ENCODE measurements at regions not wholly inside any gene's neighbourhood (a gene's known extent, or its start where the extent isn't known, plus 50 kb on each side); places are given as distances from the start of the nearest gene placed in this dataset.
"Not testable (repeated sequence)": the region's sequence is repeated elsewhere in the genome, so short reads cannot be mapped to it uniquely, and the experiment has no call there.

DNA sequence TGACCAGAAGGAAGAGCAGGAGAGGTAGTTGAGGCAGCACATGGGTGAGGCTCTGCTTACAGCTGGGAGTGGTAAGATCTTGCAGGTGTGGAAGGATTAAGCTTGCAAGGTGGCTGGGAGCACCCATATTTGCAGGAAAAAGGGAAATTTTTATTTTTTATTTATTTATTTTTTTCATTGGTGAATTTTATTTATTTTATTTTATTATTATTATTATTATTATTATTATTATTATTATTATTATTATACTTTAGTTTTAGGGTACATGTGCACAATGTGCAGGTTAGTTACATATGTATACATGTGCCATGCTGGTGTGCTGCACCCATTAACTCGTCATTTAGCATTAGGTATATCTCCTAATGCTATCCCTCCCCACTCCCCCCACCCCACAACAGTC, 297.4 kb upstream of the BOD1L1 start:
- H3K36me3 Mint-ChIP-seq (ENCODE audit: low read depth); intact Hi-C loops (cut with micrococcal nuclease); H3K27ac Mint-ChIP-seq; H3K27me3 Mint-ChIP-seq; H3K4me3 Mint-ChIP-seq; H3K9me3 Mint-ChIP-seq: not testable (repeated sequence)
- peaks cover 13% of the 10 kb centered on the region for H3K4me1 Mint-ChIP-seq (ENCODE audit: low read depth)

DNA sequence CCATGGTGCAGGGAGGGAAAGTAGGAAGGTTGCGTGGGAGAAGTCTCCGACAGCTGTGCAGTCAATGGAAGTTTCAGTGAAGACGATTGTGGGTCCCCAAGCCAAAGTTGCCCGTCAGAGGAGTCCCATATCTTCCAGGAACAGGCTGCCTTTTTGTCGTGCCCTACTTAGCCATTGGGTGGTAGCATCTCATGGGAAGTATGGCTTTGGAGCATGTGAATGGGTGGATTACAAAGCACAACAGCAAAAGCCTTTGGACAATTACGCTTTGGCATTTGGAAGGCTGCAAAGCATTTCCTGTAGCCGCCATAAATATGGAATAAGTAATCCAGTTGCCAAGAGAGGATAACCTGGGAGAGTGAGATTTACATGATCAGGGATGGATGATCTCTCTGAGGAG, 300.7 kb upstream of the BOD1L1 start:
- no peaks in the 10 kb centered on the region for H3K36me3 Mint-ChIP-seq (ENCODE audit: low read depth)
- H3K4me1 Mint-ChIP-seq (ENCODE audit: low read depth): no peaks in the 10 kb centered on the region
- H3K9me3 Mint-ChIP-seq: peaks cover 8% of the 10 kb centered on the region
- no peak overlapping the region for H3K27ac Mint-ChIP-seq
- intact Hi-C loops (cut with micrococcal nuclease): no loop called here
- H3K27me3 Mint-ChIP-seq: peaks cover 6% of the 10 kb centered on the region
- no peak overlapping the region for H3K4me3 Mint-ChIP-seq

DNA sequence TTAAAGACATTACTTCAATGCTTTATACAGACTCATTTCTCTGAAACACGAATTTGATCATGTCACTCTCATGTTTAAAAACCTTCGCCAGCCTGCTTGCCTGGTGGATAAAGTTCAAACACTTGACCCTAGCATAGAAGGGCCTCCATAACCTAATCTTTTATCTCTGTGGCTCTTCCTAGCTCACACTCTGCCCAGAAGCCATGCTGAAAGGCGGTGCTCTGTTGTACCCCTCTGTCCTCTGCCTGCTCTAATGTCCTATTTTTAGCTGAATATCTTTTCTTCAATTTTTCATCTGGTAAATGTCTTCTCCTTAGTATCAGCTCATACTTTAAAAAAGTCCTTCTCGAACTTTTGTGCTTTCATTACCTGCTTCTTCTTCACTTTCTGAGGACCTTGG, 302.6 kb upstream of the BOD1L1 start:
- Mint-ChIP-seq H3K4me3 (no peak overlapping the region), H3K27ac (no peak overlapping the region), H3K9me3 (peaks cover 8% of the 10 kb centered on the region), H3K27me3 (peaks cover 4% of the 10 kb centered on the region), H3K36me3 (ENCODE audit: low read depth) (no peaks in the 10 kb centered on the region), H3K4me1 (ENCODE audit: low read depth) (no peaks in the 10 kb centered on the region)
- intact Hi-C loops (cut with micrococcal nuclease): no loop called here

DNA sequence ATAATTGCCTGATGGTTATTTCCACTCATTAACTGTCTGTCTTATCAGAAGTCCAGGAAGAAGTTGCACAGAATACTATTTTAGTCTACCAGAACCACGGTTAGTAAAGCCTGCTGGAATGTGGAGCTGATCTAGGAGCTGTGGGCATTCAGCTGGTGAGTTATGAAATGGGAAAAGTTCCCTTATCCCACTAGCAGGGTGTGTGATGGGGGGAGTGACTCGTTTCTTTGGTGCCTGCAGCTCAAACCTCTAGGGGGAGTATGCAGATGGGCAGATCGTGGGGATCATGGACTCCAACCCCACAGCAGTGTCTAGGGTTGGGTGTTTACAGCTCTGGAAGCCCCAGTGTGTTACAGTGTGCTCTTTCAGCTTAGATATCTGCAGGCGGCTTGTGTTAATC, 305.7 kb upstream of the BOD1L1 start:
- Mint-ChIP-seq H3K9me3 (peaks cover 8% of the 10 kb centered on the region), H3K4me3 (no peak overlapping the region), H3K27ac (no peak overlapping the region), H3K27me3 (peaks cover 4% of the 10 kb centered on the region), H3K36me3 (ENCODE audit: low read depth) (no peaks in the 10 kb centered on the region), H3K4me1 (ENCODE audit: low read depth) (no peaks in the 10 kb centered on the region)
- intact Hi-C loops (cut with micrococcal nuclease): no loop called here

DNA sequence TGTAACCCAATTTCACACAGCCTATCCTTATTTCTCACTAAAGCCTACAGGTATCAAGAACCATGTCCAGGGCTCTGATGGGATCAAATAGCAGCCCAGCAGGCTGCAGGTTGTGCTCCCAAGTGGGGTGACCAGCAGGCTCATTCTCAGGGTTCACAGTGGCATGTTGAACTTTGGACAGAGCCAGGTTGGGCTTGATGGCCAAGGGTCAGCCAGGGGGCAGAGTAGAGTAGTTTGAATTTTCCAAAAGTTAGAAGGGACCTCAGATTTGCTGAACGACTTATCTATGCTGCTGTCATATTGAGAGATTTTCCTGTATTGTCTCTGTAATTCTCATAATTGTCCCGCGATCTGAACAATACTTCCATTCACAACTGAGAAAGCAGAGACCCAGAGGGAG, 310.8 kb upstream of the BOD1L1 start:
- no peak overlapping the region for H3K27ac Mint-ChIP-seq
- no peaks in the 10 kb centered on the region for H3K27me3 Mint-ChIP-seq
- no peaks in the 10 kb centered on the region for H3K4me1 Mint-ChIP-seq (ENCODE audit: low read depth)
- H3K9me3 Mint-ChIP-seq: no peaks in the 10 kb centered on the region
- intact Hi-C loops (cut with micrococcal nuclease): no loop called here
- H3K4me3 Mint-ChIP-seq: no peak overlapping the region
- no peaks in the 10 kb centered on the region for H3K36me3 Mint-ChIP-seq (ENCODE audit: low read depth)

DNA sequence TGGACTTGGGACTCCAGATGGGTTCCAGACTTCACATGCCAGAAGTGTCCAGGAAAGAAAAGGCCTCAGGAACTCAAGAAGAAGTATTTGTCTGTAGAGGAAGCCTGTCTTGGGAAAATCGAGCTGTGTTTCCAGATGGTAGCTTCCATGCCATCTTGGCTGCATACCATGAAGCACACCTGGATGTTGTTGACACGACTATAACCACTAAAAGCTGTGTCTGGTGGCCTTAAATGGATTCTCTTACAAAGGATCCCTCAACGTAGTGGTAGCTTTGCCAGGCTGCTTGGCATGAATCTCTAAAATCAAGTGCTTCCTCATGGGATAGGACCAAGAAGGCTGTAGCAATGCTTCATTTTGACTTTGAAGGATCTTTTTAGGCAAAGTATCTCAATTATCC, 313.4 kb upstream of the BOD1L1 start:
- intact Hi-C loops (cut with micrococcal nuclease): no loop called here
- no peak overlapping the region for H3K27ac Mint-ChIP-seq

DNA sequence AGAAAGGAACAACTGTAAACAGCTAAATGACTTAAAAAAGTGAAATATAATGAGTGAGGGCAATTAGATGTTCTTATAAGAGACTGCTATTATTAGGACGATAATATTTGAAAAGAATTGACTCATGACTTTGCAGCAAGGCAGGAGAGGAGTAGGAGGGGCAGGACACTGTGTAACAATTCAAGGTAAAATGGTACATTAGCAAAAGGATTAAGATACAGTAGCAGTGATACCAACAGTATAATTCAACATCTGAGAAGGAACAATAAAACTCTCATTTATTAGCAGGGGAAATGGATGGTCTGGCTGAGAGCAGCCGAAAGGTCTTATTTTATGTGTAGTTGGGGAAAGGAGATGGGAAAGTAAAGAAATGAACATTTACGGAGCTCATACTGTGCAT, 315.5 kb upstream of the BOD1L1 start:
- Mint-ChIP-seq H3K27me3 (no peaks in the 10 kb centered on the region), H3K27ac (no peak overlapping the region), H3K4me1 (ENCODE audit: low read depth) (no peaks in the 10 kb centered on the region), H3K36me3 (ENCODE audit: low read depth) (no peaks in the 10 kb centered on the region), H3K9me3 (no peaks in the 10 kb centered on the region), H3K4me3 (no peak overlapping the region)
- intact Hi-C loops (cut with micrococcal nuclease): no loop called here

More for the DNA sequence above, 313.4 kb upstream of the BOD1L1 start:
- H3K4me3 Mint-ChIP-seq: no peak overlapping the region
- H3K4me1 Mint-ChIP-seq (ENCODE audit: low read depth): no peaks in the 10 kb centered on the region
- no peaks in the 10 kb centered on the region for H3K9me3 Mint-ChIP-seq
- H3K36me3 Mint-ChIP-seq (ENCODE audit: low read depth): no peaks in the 10 kb centered on the region
- no peaks in the 10 kb centered on the region for H3K27me3 Mint-ChIP-seq

DNA sequence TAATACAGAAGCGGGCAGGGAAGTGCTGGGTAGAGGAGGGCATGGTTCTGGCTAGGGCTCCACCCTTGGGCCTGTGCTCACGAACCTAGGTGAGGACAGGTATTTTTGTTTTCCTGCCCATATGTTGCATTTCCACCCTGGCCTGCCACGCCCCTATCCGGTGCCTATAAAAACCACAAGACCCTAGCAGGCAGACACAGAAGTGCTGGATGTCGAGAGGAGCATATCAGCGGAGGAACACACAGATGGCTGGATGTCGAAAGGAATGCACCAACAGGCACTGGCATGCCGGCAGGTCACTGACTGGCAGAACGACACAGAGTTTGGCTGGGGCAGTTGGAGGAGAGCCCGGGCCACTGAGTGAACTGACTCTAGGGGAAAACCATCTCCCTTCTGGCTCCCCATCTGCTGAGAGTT, 316.6 kb upstream of the BOD1L1 start:
- Mint-ChIP-seq H3K27me3 (no peaks in the 10 kb centered on the region), H3K4me3 (no peak overlapping the region), H3K36me3 (ENCODE audit: low read depth) (no peaks in the 10 kb centered on the region), H3K27ac (no peak overlapping the region), H3K9me3 (no peaks in the 10 kb centered on the region), H3K4me1 (ENCODE audit: low read depth) (no peaks in the 10 kb centered on the region)
- intact Hi-C loops (cut with micrococcal nuclease): no loop called here

DNA sequence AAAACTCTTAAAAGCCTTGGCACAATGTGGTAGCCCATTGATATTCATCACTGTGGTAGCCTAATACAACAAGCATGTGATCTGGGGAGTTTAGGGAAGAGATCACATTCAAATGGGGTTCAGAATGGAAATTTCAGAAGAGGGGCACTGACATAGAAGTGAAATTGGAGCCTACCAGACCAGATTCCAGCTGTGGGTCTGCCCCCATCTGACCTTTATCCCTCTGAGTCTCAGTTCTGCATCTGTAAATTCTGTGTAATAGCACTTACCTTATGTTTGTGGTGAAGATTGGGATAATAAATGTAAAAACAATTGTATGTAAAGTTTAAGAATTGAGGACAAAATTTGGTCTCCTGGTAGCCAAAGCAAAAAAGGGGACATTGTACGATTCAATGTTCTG, 320.4 kb upstream of the BOD1L1 start:
- intact Hi-C loops (cut with micrococcal nuclease): no loop called here
- Mint-ChIP-seq H3K4me3 (no peak overlapping the region), H3K9me3 (no peaks in the 10 kb centered on the region), H3K27me3 (no peaks in the 10 kb centered on the region), H3K4me1 (ENCODE audit: low read depth) (no peaks in the 10 kb centered on the region), H3K27ac (no peak overlapping the region), H3K36me3 (ENCODE audit: low read depth) (no peaks in the 10 kb centered on the region)

DNA sequence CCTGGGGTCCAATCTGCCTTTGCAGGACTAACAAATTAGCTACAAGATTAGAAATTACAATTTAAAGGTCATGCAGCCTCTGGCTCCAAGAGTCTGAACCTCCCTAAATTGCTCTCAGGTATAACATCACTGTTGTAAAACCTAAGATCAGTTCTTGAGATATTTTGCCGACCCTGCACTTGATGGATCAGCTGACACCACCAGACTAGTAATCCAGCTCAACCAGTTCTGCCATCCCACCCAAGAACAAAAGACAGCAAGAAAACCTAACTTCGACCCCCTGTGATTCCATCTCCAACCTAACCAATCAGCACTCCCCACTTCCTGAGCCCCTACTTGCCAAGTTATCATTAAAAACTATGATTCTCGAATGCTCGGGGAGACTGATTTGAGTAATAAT, 323.0 kb upstream of the BOD1L1 start:
- intact Hi-C loops (cut with micrococcal nuclease): no loop called here
- H3K9me3 Mint-ChIP-seq: no peaks in the 10 kb centered on the region
- no peak overlapping the region for H3K27ac Mint-ChIP-seq
- H3K4me1 Mint-ChIP-seq (ENCODE audit: low read depth): no peaks in the 10 kb centered on the region
- H3K27me3 Mint-ChIP-seq: no peaks in the 10 kb centered on the region
- H3K36me3 Mint-ChIP-seq (ENCODE audit: low read depth): no peaks in the 10 kb centered on the region
- H3K4me3 Mint-ChIP-seq: no peak overlapping the region

DNA sequence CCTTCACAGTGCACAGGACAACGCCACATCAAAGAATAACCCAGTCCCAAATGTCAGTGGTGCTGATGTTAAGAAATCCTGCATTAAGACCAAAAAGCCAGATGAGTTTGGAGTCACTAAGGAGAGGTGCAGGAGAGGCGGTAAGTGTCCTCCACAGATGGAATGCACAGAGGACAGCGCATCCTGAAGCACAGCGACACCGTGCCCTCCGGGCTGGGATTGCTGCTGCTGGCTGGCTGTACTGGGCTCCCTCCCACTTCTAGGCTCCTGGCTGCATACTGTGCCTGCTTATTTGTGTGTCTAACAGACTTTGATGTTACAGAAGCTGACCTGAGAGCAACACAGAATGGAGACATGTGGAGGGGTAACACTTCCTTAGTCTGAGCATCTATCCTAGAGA, 325.6 kb upstream of the BOD1L1 start:
- no peak overlapping the region for H3K4me3 Mint-ChIP-seq
- no peaks in the 10 kb centered on the region for H3K27me3 Mint-ChIP-seq
- peaks cover 8% of the 10 kb centered on the region for H3K4me1 Mint-ChIP-seq (ENCODE audit: low read depth)
- H3K27ac Mint-ChIP-seq: no peak overlapping the region
- H3K36me3 Mint-ChIP-seq (ENCODE audit: low read depth): no peaks in the 10 kb centered on the region
- no peaks in the 10 kb centered on the region for H3K9me3 Mint-ChIP-seq
- intact Hi-C loops (cut with micrococcal nuclease): no loop called here

DNA sequence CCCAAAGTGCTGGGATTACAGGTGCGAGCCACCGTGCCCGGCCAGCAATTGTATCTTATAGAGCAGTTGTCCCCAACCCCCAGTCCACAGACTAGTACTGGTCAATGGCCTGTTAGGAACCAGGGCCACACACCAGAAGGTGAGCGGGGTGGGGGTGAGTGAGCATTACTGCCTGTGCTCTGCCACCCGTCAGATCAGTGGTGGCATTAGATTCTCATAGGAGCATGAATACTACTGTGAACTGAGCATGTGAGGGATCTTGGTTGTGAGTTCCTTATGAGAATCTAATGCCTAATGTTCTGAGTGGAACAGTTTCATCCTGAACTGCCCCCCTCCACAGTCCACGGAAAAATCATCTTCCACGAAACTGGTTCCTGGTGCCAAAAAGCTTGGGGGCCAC, 328.0 kb upstream of the BOD1L1 start:
- no peaks in the 10 kb centered on the region for H3K36me3 Mint-ChIP-seq (ENCODE audit: low read depth)
- H3K27ac Mint-ChIP-seq: no peak overlapping the region

DNA sequence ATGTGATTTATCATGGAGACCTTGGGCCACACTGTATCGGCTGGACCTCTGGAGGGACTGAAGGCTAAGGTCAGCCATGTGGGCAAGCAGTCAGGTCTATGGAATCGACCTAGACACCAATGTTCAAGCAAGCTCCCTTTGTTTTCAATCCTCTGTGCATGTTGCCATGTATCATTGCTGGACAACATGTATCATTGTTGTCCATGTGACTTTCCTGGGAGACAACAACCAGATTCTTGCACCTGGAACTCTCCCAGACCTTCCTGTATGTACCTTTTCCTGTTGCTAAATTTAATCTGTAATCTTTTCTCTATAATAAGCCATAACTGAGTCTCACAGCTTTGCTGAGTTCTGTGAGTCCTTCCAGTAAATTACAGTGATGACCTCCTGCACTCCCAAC, 329.4 kb upstream of the BOD1L1 start:
- Mint-ChIP-seq H3K36me3 (ENCODE audit: low read depth) (no peaks in the 10 kb centered on the region), H3K27me3 (no peaks in the 10 kb centered on the region), H3K4me3 (no peak overlapping the region), H3K9me3 (no peaks in the 10 kb centered on the region), H3K27ac (no peak overlapping the region), H3K4me1 (ENCODE audit: low read depth) (peaks cover 29% of the 10 kb centered on the region)
- intact Hi-C loops (cut with micrococcal nuclease): no loop called here

More for the DNA sequence above, 328.0 kb upstream of the BOD1L1 start:
- Mint-ChIP-seq H3K4me1 (ENCODE audit: low read depth) (peaks cover 29% of the 10 kb centered on the region), H3K4me3 (no peak overlapping the region), H3K27me3 (no peaks in the 10 kb centered on the region), H3K9me3 (no peaks in the 10 kb centered on the region)
- intact Hi-C loops (cut with micrococcal nuclease): no loop called here

DNA sequence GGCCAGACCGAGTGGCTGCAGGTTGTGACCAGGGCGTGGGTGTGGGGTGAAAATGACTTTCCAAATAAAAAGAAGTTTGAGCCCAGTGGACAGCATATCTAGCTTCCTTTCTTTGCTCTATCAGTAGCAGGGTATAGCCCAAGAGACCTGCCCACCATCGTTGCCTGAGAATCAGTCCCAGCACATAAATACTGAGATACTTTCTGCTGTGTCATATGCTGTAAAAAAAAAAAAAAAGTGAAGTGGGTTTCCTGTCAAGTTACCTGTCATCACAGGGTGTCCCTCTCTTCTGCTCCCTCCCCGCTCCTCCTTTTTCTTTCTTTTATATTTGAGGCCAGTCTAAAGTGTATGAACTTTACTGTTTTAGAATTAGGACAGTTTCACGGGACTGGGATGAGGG, 330.3 kb upstream of the BOD1L1 start:
- Mint-ChIP-seq H3K4me1 (ENCODE audit: low read depth) (peaks cover 29% of the 10 kb centered on the region), H3K4me3 (no peak overlapping the region), H3K27me3 (no peaks in the 10 kb centered on the region), H3K36me3 (ENCODE audit: low read depth) (no peaks in the 10 kb centered on the region), H3K27ac (no peak overlapping the region), H3K9me3 (no peaks in the 10 kb centered on the region)
- intact Hi-C loops (cut with micrococcal nuclease): no loop called here

DNA sequence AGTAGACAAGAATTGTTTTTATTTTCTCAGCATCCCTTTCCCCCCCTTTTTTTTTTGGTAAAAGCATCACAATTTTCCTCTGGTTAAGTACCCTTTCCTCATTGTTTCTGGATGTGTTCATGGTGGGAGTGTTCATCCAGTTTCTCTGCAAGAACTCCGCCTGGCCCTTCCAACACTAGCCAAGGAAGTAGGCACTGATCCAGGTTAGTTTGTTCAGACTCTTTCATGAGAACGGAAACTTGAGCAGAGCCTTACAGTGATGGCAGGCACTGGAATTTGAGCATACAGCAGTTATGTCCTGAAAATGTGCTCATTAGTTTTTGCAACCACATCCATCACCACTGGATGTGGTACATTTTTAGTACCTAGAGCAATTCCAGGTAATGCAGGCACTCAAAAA, 336.1 kb upstream of the BOD1L1 start:
- intact Hi-C loops (cut with micrococcal nuclease): no loop called here
- no peak overlapping the region for H3K27ac Mint-ChIP-seq
- H3K4me3 Mint-ChIP-seq: no peak overlapping the region
- no peaks in the 10 kb centered on the region for H3K27me3 Mint-ChIP-seq
- no peaks in the 10 kb centered on the region for H3K36me3 Mint-ChIP-seq (ENCODE audit: low read depth)
- H3K9me3 Mint-ChIP-seq: no peaks in the 10 kb centered on the region
- peaks cover 25% of the 10 kb centered on the region for H3K4me1 Mint-ChIP-seq (ENCODE audit: low read depth)

All from dendritic cell treated with granulocyte-macrophage colony-stimulating factor and Interleukin-4, amounts not matched to agents 40 ng/mL and 50 ng/mL, for 4 days (primary cell).